K562 (cell line): ENCODE measurements at regions not wholly inside any gene's neighbourhood (a gene's known extent, or its start where the extent isn't known, plus 50 kb on each side); places are given as distances from the start of the nearest gene placed in this dataset.
"Not testable (repeated sequence)": the region's sequence is repeated elsewhere in the genome, so short reads cannot be mapped to it uniquely, and the experiment has no call there.

Experiments
- ARID3A ChIP-seq: IDR thresholded peaks from 2 replicates; pipeline ENCODE4 v1.6.1; 2012; ENCODE audit warnings: low read depth, low read length, improper control_type of control experiment, borderline replicate concordance
- DPF2 ChIP-seq: fragments of 450-650 bp; IDR thresholded peaks from 2 replicates; pipeline ENCODE4 v1.6.1; 2016
- ESRRA ChIP-seq: fragments of 450-650 bp; IDR thresholded peaks from 2 replicates; pipeline ENCODE4 v1.6.1; 2014; ENCODE audit warnings: low read depth, mild to moderate bottlenecking, moderate library complexity, borderline replicate concordance
- HNRNPK ChIP-seq: fragments of 200-400 bp; formaldehyde crosslinking; IDR thresholded peaks from one replicate; pipeline ENCODE4 v1.6.1; 2018; ENCODE audit warnings: mild to moderate bottlenecking, low read depth, low read length; ENCODE audit not compliant: poor library complexity, severe bottlenecking
- MAX ChIP-seq: sonication (generic); formaldehyde crosslinking; IDR thresholded peaks from 2 replicates; pipeline ENCODE4 v1.9.0; 2022; ENCODE audit warnings: mild to moderate bottlenecking, missing genetic modification reagents
- MYC ChIP-seq, 2 experiments: fragments of 250-450 bp in 1 of 2; sonication (Bioruptor Pico) in 1 of 2; IDR thresholded peaks; 2 replicates each; pipeline versions ENCODE4 v1.5.1 to v1.6.1; 2012 to 2021; ENCODE audit warnings: low read depth in 2 of 2, borderline replicate concordance in 1 of 2, improper control_type of control experiment in 1 of 2, low read length in 1 of 2, mild to moderate bottlenecking in 1 of 2, moderate library complexity in 1 of 2
- NEUROD1 ChIP-seq: fragments of 150-350 bp; IDR thresholded peaks from 2 replicates; pipeline ENCODE4 v1.6.1; 2014; ENCODE audit warnings: borderline replicate concordance, low read length, low read depth; ENCODE audit not compliant: partially characterized antibody
- RUNX1 ChIP-seq: sonication (generic); IDR thresholded peaks from 2 replicates; pipeline ENCODE4 v1.6.1; 2016; ENCODE audit warnings: antibody characterized with exemption, low read depth
- TEAD1 ChIP-seq, 2 experiments: fragments of 450-650 bp in 1 of 2; sonication (generic) in 1 of 2; formaldehyde crosslinking; IDR thresholded peaks; 2 replicates each; pipeline versions ENCODE4 v1.4.0 to v1.8.0; 2020 to 2022; ENCODE audit warnings: mild to moderate bottlenecking in 2 of 2, missing genetic modification reagents in 1 of 2
- ZKSCAN1 ChIP-seq: fragments of 150-350 bp; IDR thresholded peaks from 2 replicates; pipeline ENCODE4 v1.6.1; 2016; ENCODE audit warnings: low read depth, low read length

- TF ChIP-seq NEUROD1; MAX (CRISPR knock-in tag); ZKSCAN1; HNRNPK; DPF2; MYC (IDR thresholded peaks at IDR 0.05; ENCODE audit: low read depth, low read length); MYC (CRISPR knock-in tag; IDR thresholded peaks at IDR 0.05; ENCODE audit: borderline replicate concordance, low read depth); ARID3A; TEAD1 (CRISPR knock-in tag; IDR thresholded peaks at IDR 0.05); RUNX1; ESRRA: not testable (repeated sequence)
Observed at GRCh38 chrX:149420566-149420965, 84.5 kb downstream of the IDS start.
